ENCODE measurements at regions not wholly inside any gene's neighbourhood (a gene's known extent, or its start where the extent isn't known, plus 50 kb on each side); places are given as distances from the start of the nearest gene placed in this dataset.

DNA sequence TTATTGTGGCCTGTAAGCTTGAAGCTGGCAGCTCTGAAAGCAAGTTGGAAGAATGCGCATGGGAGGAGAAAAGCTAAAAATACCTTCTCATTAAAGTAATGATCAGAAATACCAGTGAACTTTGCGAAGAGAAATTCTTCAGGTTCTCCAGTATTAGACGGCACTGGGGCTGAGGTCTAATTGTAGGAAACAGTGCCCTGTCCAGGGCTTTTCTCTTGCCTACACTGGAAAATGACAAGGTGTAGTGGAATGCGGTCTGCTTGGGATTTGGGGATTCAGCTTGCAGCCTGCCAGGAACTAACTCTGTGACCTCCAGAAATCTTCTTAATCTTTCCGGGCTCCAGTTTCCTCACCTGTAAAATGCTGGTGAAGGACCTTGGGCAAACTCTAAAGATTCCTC is 53.3 kb upstream of the KCNJ16 start:
- H3K4me1 ChIP-seq (ENCODE audit: insufficient read depth, low read length) = no peaks in the 10 kb centered on the region
- no peaks in the 10 kb centered on the region for H3K36me3 ChIP-seq (replicated peaks in 1 of 2; ENCODE audit: control insufficient read depth in 1 of 2, insufficient read depth in 2 of 2, low read length in 2 of 2)
- H3K9me3 ChIP-seq (ENCODE audit: low read length) = peaks cover 81% of the 10 kb centered on the region
- BruUV-seq (replicated peaks) = no TSS peak
- DNase-seq (ENCODE audit: low spot score) (no peak), ATAC-seq (no peak), FAIRE-seq (no peak)
- TF ChIP-seq ZC3H4 (CRISPR knock-in tag; IDR thresholded peaks at IDR 0.05; ENCODE audit: borderline replicate concordance) = no peak
- no peak for TF ChIP-seq ZNF75D (CRISPR knock-in tag; IDR thresholded peaks at IDR 0.05; ENCODE audit: borderline replicate concordance)
- no peak for TF ChIP-seq ZNF143 (CRISPR knock-in tag; IDR thresholded peaks at IDR 0.05)
- no peak for TF ChIP-seq KDM5A (IDR thresholded peaks at IDR 0.05; ENCODE audit: borderline replicate concordance, low read length)
- no peak for TF ChIP-seq ARNTL (CRISPR knock-in tag; IDR thresholded peaks at IDR 0.05)
- TF ChIP-seq HOXA3 (CRISPR knock-in tag; IDR thresholded peaks at IDR 0.05) = no peak
- no peak for TF ChIP-seq NR3C1 (CRISPR knock-in tag; IDR thresholded peaks at IDR 0.05)
- TF ChIP-seq ZNF274 (CRISPR knock-in tag; IDR thresholded peaks at IDR 0.05) = no peak
- TF ChIP-seq, protein P1, sequence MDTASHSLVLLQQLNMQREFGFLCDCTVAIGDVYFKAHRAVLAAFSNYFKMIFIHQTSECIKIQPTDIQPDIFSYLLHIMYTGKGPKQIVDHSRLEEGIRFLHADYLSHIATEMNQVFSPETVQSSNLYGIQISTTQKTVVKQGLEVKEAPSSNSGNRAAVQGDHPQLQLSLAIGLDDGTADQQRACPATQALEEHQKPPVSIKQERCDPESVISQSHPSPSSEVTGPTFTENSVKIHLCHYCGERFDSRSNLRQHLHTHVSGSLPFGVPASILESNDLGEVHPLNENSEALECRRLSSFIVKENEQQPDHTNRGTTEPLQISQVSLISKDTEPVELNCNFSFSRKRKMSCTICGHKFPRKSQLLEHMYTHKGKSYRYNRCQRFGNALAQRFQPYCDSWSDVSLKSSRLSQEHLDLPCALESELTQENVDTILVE (CRISPR knock-in tag; IDR thresholded peaks at IDR 0.05) = no peak
- TF ChIP-seq, protein P2, sequence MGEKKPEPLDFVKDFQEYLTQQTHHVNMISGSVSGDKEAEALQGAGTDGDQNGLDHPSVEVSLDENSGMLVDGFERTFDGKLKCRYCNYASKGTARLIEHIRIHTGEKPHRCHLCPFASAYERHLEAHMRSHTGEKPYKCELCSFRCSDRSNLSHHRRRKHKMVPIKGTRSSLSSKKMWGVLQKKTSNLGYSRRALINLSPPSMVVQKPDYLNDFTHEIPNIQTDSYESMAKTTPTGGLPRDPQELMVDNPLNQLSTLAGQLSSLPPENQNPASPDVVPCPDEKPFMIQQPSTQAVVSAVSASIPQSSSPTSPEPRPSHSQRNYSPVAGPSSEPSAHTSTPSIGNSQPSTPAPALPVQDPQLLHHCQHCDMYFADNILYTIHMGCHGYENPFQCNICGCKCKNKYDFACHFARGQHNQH (CRISPR knock-in tag; IDR thresholded peaks at IDR 0.05) = no peak
- no peak for TF ChIP-seq HDAC6 (IDR thresholded peaks at IDR 0.05; ENCODE audit: low read depth, low read length)
- TF ChIP-seq, protein P3, sequence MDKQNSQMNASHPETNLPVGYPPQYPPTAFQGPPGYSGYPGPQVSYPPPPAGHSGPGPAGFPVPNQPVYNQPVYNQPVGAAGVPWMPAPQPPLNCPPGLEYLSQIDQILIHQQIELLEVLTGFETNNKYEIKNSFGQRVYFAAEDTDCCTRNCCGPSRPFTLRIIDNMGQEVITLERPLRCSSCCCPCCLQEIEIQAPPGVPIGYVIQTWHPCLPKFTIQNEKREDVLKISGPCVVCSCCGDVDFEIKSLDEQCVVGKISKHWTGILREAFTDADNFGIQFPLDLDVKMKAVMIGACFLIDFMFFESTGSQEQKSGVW (CRISPR knock-in tag; IDR thresholded peaks at IDR 0.05; ENCODE audit: borderline replicate concordance) = no peak
- H4K20me1 ChIP-seq (ENCODE audit: insufficient read depth, low read length) = no peaks in the 10 kb centered on the region
- ChIA-PET CTCF (ENCODE audit: low intra/inter-chr PET ratio, low total read pairs) (no interaction called here), POLR2A (no interaction called here)
- no peak overlapping the region for H2AFZ ChIP-seq (ENCODE audit: low read length)
- H3K9ac ChIP-seq (ENCODE audit: insufficient read depth, low read depth, low read length) = no peak overlapping the region
- intact Hi-C loops (cut with micrococcal nuclease; ENCODE audit: unreplicated experiment) = no loop called here
- H3K4me3 ChIP-seq (replicated peaks in 1 of 3; ENCODE audit: insufficient read depth in 1 of 3, low read depth in 2 of 3, low read length in 3 of 3) = no peak overlapping the region
- no peaks in the 10 kb centered on the region for H3K79me2 ChIP-seq (ENCODE audit: insufficient read depth, low read length)
- H3K4me2 ChIP-seq (ENCODE audit: low read depth, low read length) = no peak overlapping the region
- H3K27ac ChIP-seq (ENCODE audit: extremely low read length, insufficient read depth, low read length) = no peak overlapping the region
- in situ Hi-C loops (cut with HindIII; ENCODE audit: extremely low pct_ligation_motif_present, low pct_unique_long_range_greater_than_20kb) = no loop called here
- no peaks in the 10 kb centered on the region for H3K27me3 ChIP-seq (ENCODE audit: control insufficient read depth in 1 of 2, insufficient read depth in 2 of 2, low read length in 2 of 2)
- WGBS (ENCODE audit: low lambda C conversion rate) = 36% methylated on average over 5 of the region's 5 CpGs

All from HepG2 (cell line).